K562 (cell line): ENCODE measurements at regions not wholly inside any gene's neighbourhood (a gene's known extent, or its start where the extent isn't known, plus 50 kb on each side); places are given as distances from the start of the nearest gene placed in this dataset.

Experiments used
- BCL6 ChIP-seq: fragments of 250-450 bp; sonication (Bioruptor Pico); IDR thresholded peaks from 2 replicates; pipeline ENCODE4 v1.4.0; 2020
- BRF1 ChIP-seq: IDR thresholded peaks from 3 replicates; pipeline ENCODE4 v1.6.1; 2011; ENCODE audit warnings: borderline replicate concordance, mild to moderate bottlenecking; ENCODE audit not compliant: insufficient read length; ENCODE audit errors: extremely low read depth
- ILF3 ChIP-seq: fragments of 450-650 bp; IDR thresholded peaks from 2 replicates; pipeline ENCODE4 v1.6.1; 2018; ENCODE audit warnings: antibody characterized with exemption, mild to moderate bottlenecking, moderate library complexity, borderline replicate concordance
- MCM3 ChIP-seq: fragments of 450-650 bp; IDR thresholded peaks from 2 replicates; pipeline ENCODE4 v1.6.1; 2016
- PHB2 ChIP-seq: fragments of 450-650 bp; IDR thresholded peaks from 2 replicates; pipeline ENCODE4 v1.6.1; 2017; ENCODE audit warnings: low read depth
- REST ChIP-seq, 2 experiments: fragments of 450-650 bp; formaldehyde crosslinking in 1 of 2; IDR thresholded peaks; 2 replicates each; pipeline versions ENCODE4 v1.4.0 to v1.6.1; 2014 to 2020; ENCODE audit warnings: mild to moderate bottlenecking in 2 of 2, borderline replicate concordance in 1 of 2, low read depth in 1 of 2
- SRSF9 ChIP-seq: fragments of 200-400 bp; formaldehyde crosslinking; IDR thresholded peaks from 2 replicates; pipeline ENCODE4 v1.6.1; 2017; ENCODE audit warnings: low read depth, low read length, borderline replicate concordance
- TAF1 ChIP-seq: IDR thresholded peaks from 2 replicates; pipeline ENCODE4 v1.6.1; 2011; ENCODE audit warnings: mild to moderate bottlenecking, low read length, moderate library complexity; ENCODE audit not compliant: insufficient read depth, control insufficient read depth, severe bottlenecking; ENCODE audit errors: extremely low read depth
- TFAM ChIP-seq: fragments of 250-450 bp; sonication (Bioruptor Pico); conservative IDR thresholded peaks from 2 replicates; pipeline ENCODE4 v1.5.0; 2021; ENCODE audit warnings: mild to moderate bottlenecking, moderate library complexity
- U2AF1 ChIP-seq: fragments of 200-400 bp; formaldehyde crosslinking; optimal IDR thresholded peaks from 2 replicates; pipeline ENCODE3; 2017; ENCODE audit warnings: mild to moderate bottlenecking, low read depth, low read length, moderate library complexity
- ZNF512 ChIP-seq: IDR thresholded peaks from 2 replicates; pipeline ENCODE4 v1.6.1; 2016; ENCODE audit warnings: missing genetic modification characterization, missing compliant biosample characterization
- TF ChIP-seq, protein P1 (sequence below), 3 experiments: IDR thresholded peaks in 2 of 3; conservative IDR thresholded peaks in 1 of 3; 2 replicates each; pipeline ENCODE4 v1.5.1; 2011 to 2012; ENCODE audit warnings: low read length in 3 of 3, mild to moderate bottlenecking in 3 of 3, control low read depth in 2 of 3, improper control_type of control experiment in 1 of 3, inconsistent platforms in 1 of 3, low read depth in 1 of 3, mixed read lengths in 1 of 3, moderate library complexity in 1 of 3; ENCODE audit not compliant: insufficient read depth in 2 of 3
- TF ChIP-seq, protein P2 (sequence below): sonication (generic); formaldehyde crosslinking; IDR thresholded peaks from 2 replicates; pipeline ENCODE4 v1.8.1; 2023; ENCODE audit warnings: mild to moderate bottlenecking, missing genetic modification reagents

GRCh38 chrX:43448688-43449087 is 207.4 kb upstream of the MAOA start:
- TF ChIP-seq TAF1 = no peak
- no peak for TF ChIP-seq ZNF512
- TF ChIP-seq BCL6 (CRISPR knock-in tag) = no peak
- no peak for TF ChIP-seq U2AF1
- TF ChIP-seq, protein P1, sequence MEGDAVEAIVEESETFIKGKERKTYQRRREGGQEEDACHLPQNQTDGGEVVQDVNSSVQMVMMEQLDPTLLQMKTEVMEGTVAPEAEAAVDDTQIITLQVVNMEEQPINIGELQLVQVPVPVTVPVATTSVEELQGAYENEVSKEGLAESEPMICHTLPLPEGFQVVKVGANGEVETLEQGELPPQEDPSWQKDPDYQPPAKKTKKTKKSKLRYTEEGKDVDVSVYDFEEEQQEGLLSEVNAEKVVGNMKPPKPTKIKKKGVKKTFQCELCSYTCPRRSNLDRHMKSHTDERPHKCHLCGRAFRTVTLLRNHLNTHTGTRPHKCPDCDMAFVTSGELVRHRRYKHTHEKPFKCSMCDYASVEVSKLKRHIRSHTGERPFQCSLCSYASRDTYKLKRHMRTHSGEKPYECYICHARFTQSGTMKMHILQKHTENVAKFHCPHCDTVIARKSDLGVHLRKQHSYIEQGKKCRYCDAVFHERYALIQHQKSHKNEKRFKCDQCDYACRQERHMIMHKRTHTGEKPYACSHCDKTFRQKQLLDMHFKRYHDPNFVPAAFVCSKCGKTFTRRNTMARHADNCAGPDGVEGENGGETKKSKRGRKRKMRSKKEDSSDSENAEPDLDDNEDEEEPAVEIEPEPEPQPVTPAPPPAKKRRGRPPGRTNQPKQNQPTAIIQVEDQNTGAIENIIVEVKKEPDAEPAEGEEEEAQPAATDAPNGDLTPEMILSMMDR (IDR thresholded peaks at IDR 0.05 in 2 of 3, conservative IDR thresholded peaks at IDR 0.05 in 1 of 3; ENCODE audit: insufficient read depth in 2 of 3, low read depth in 1 of 3, low read length in 3 of 3) = no peak
- TF ChIP-seq REST (IDR thresholded peaks at IDR 0.05; ENCODE audit: borderline replicate concordance) = no peak
- TF ChIP-seq REST (CRISPR knock-in tag; IDR thresholded peaks at IDR 0.05; ENCODE audit: low read depth) = no peak
- no peak for TF ChIP-seq PHB2
- TF ChIP-seq TFAM (CRISPR knock-in tag) = no peak
- no peak for TF ChIP-seq BRF1
- TF ChIP-seq, protein P2, sequence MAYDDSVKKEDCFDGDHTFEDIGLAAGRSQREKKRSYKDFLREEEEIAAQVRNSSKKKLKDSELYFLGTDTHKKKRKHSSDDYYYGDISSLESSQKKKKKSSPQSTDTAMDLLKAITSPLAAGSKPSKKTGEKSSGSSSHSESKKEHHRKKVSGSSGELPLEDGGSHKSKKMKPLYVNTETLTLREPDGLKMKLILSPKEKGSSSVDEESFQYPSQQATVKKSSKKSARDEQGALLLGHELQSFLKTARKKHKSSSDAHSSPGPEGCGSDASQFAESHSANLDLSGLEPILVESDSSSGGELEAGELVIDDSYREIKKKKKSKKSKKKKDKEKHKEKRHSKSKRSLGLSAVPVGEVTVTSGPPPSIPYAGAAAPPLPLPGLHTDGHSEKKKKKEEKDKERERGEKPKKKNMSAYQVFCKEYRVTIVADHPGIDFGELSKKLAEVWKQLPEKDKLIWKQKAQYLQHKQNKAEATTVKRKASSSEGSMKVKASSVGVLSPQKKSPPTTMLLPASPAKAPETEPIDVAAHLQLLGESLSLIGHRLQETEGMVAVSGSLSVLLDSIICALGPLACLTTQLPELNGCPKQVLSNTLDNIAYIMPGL (CRISPR knock-in tag) = no peak
- no peak for TF ChIP-seq SRSF9
- TF ChIP-seq ILF3 = no peak
- TF ChIP-seq MCM3 = no peak
